Astrocyte (in vitro differentiated cells and primary cell): ENCODE measurements at regions not wholly inside any gene's neighbourhood (a gene's known extent, or its start where the extent isn't known, plus 50 kb on each side); places are given as distances from the start of the nearest gene placed in this dataset.

Source experiments
- DNase-seq: peaks from one replicate; pipeline ENCODE4 v3.0.0-alpha.2; 2010; ENCODE audit warnings: low read depth
- FAIRE-seq: peaks from 2 replicates; lab custom pipeline; 2011; peaks lifted over from hg19 to GRCh38; lab: Jason Lieb, UNC
- H2AFZ ChIP-seq: 2 replicates; pipeline ENCODE4 v1.6.0; 2012; ENCODE audit warnings: low read depth, low read length, inconsistent platforms
- H3K27ac ChIP-seq: 2 replicates; pipeline ENCODE4 v1.5.1; 2011; ENCODE audit warnings: low read depth, low read length, inconsistent platforms
- H3K27me3 ChIP-seq: 2 replicates; pipeline ENCODE4 v1.6.0; 2011; ENCODE audit warnings: low read length, inconsistent platforms; ENCODE audit not compliant: insufficient read depth
- H3K36me3 ChIP-seq: 2 replicates; pipeline ENCODE4 v1.5.1; 2011; ENCODE audit warnings: low read length, inconsistent platforms; ENCODE audit not compliant: insufficient read depth
- H3K4me1 ChIP-seq: 2 replicates; pipeline ENCODE4 v1.5.1; 2011; ENCODE audit warnings: low read length, inconsistent platforms; ENCODE audit not compliant: insufficient read depth
- H3K4me2 ChIP-seq: 2 replicates; pipeline ENCODE4 v1.6.0; 2012; ENCODE audit warnings: low read length, inconsistent platforms
- H3K4me3 ChIP-seq: 2 replicates; pipeline ENCODE4 v1.5.1; 2011; ENCODE audit warnings: low read depth, mild to moderate bottlenecking, low read length, inconsistent platforms; ENCODE audit not compliant: insufficient read depth
- H3K79me2 ChIP-seq: 2 replicates; pipeline ENCODE4 v1.6.0; 2012; ENCODE audit warnings: mild to moderate bottlenecking, low read length, inconsistent platforms; ENCODE audit not compliant: insufficient read depth
- H3K9ac ChIP-seq: 2 replicates; pipeline ENCODE4 v1.6.0; 2012; ENCODE audit warnings: mild to moderate bottlenecking, low read length, inconsistent platforms
- H3K9me3 ChIP-seq: 2 replicates; pipeline ENCODE4 v1.5.1; 2012; ENCODE audit warnings: low read depth, mild to moderate bottlenecking, low read length, inconsistent platforms; ENCODE audit not compliant: insufficient read depth
- H4K20me1 ChIP-seq: 2 replicates; pipeline ENCODE4 v1.6.0; 2012; ENCODE audit warnings: low read length, inconsistent platforms; ENCODE audit not compliant: insufficient read depth
- H3K27ac Mint-ChIP-seq: one replicate; pipeline ENCODE4 v1.8.0; 2021; ENCODE audit warnings: mild to moderate bottlenecking, mixed read lengths; ENCODE audit not compliant: unreplicated experiment
- H3K27me3 Mint-ChIP-seq: one replicate; pipeline ENCODE4 v1.8.0; 2021; ENCODE audit warnings: low read depth, mixed read lengths; ENCODE audit not compliant: unreplicated experiment
- H3K36me3 Mint-ChIP-seq: one replicate; pipeline ENCODE4 v1.8.0; 2021; ENCODE audit warnings: low read depth, mixed read lengths; ENCODE audit not compliant: unreplicated experiment
- H3K4me1 Mint-ChIP-seq: one replicate; pipeline ENCODE4 v1.8.0; 2021; ENCODE audit warnings: low read depth, mixed read lengths; ENCODE audit not compliant: unreplicated experiment
- H3K4me3 Mint-ChIP-seq: one replicate; pipeline ENCODE4 v1.8.0; 2021; ENCODE audit warnings: mild to moderate bottlenecking, moderate library complexity, mixed read lengths; ENCODE audit not compliant: unreplicated experiment
- H3K9me3 Mint-ChIP-seq: one replicate; pipeline ENCODE4 v1.8.0; 2021; ENCODE audit warnings: mild to moderate bottlenecking, mixed read lengths; ENCODE audit not compliant: unreplicated experiment
- CTCF ChIP-seq: IDR thresholded peaks from 2 replicates; pipeline ENCODE4 v1.5.1; 2011; ENCODE audit warnings: low read depth, mild to moderate bottlenecking, inconsistent platforms, low read length, moderate library complexity; ENCODE audit not compliant: insufficient read depth
- EZH2 ChIP-seq: IDR thresholded peaks from 2 replicates; pipeline ENCODE4 v1.6.1; 2012; ENCODE audit warnings: mild to moderate bottlenecking, low read length, inconsistent platforms; ENCODE audit not compliant: insufficient read depth

GRCh38 chr20:50308166-50308512 lies 117.5 kb downstream of the CEBPB start:
- Histone ChIP-seq H3K79me2 (no peaks in the 10 kb centered on the region), H3K27me3 (no peaks in the 10 kb centered on the region), H4K20me1 (no peaks in the 10 kb centered on the region), H3K9me3 (no peaks in the 10 kb centered on the region), H3K4me1 (peaks cover 53% of the 10 kb centered on the region), H3K27ac (peak overlapping the region; percentile 91), H3K36me3 (no peaks in the 10 kb centered on the region), H2AFZ (peak overlapping the region; percentile 37), H3K4me2 (peak overlapping the region; percentile 66), H3K9ac (peak overlapping the region; percentile 75), H3K4me3 (no peak overlapping the region)
- peak overlapping the region; percentile 68 for H3K27ac Mint-ChIP-seq
- FAIRE-seq (no peak), DNase-seq (no peak)
- no peak overlapping the region for H3K4me3 Mint-ChIP-seq
- H3K36me3 Mint-ChIP-seq, result no peaks in the 10 kb centered on the region
- H3K4me1 Mint-ChIP-seq, result peaks cover 27% of the 10 kb centered on the region
- H3K9me3 Mint-ChIP-seq, result peaks cover 1% of the 10 kb centered on the region
- H3K27me3 Mint-ChIP-seq, result peaks cover 13% of the 10 kb centered on the region
- TF ChIP-seq EZH2, result no peak
- no peak for TF ChIP-seq CTCF

- Histone ChIP-seq H3K4me1 (peaks cover 52% of the 10 kb centered on the region), H3K4me2 (peak overlapping the region; percentile 82), H3K36me3 (no peaks in the 10 kb centered on the region), H3K79me2 (no peaks in the 10 kb centered on the region), H3K9me3 (no peaks in the 10 kb centered on the region), H3K27me3 (no peaks in the 10 kb centered on the region), H2AFZ (peak overlapping the region; percentile 73), H3K9ac (peak overlapping the region; percentile 90), H3K4me3 (peak overlapping the region; percentile 13), H4K20me1 (no peaks in the 10 kb centered on the region), H3K27ac (peak overlapping the region; percentile 98)
- Mint-ChIP-seq H3K4me1 (peaks cover 23% of the 10 kb centered on the region), H3K27ac (peak overlapping the region; percentile 68), H3K9me3 (no peaks in the 10 kb centered on the region), H3K4me3 (no peak overlapping the region), H3K27me3 (peaks cover 19% of the 10 kb centered on the region), H3K36me3 (no peaks in the 10 kb centered on the region)
- FAIRE-seq, result no peak
- TF ChIP-seq CTCF (no peak), EZH2 (no peak)
- DNase-seq, result peak; percentile 98
Measured at GRCh38 chr20:50308513-50309279, 118.1 kb downstream of the CEBPB start.

- Mint-ChIP-seq H3K4me1 (peaks cover 17% of the 10 kb centered on the region), H3K36me3 (no peaks in the 10 kb centered on the region)
- peak overlapping the region; percentile 90 for H3K9ac ChIP-seq
Measured at GRCh38 chr20:50309280-50309763, 118.7 kb downstream of the CEBPB start.

More at GRCh38 chr20:50309280-50309763, 118.7 kb downstream of the CEBPB start:
- peaks cover 46% of the 10 kb centered on the region for H3K4me1 ChIP-seq
- peak overlapping the region; percentile 13 for H3K4me3 ChIP-seq
- no peak for TF ChIP-seq CTCF
- no peak for TF ChIP-seq EZH2
- DNase-seq (peak; percentile 60), FAIRE-seq (no peak)
- H3K27me3 ChIP-seq, result no peaks in the 10 kb centered on the region
- peak overlapping the region; percentile 82 for H3K4me2 ChIP-seq
- no peaks in the 10 kb centered on the region for H4K20me1 ChIP-seq
- no peaks in the 10 kb centered on the region for H3K36me3 ChIP-seq
- peak overlapping the region; percentile 48 for H3K27ac Mint-ChIP-seq
- no peaks in the 10 kb centered on the region for H3K9me3 Mint-ChIP-seq
- H3K4me3 Mint-ChIP-seq, result no peak overlapping the region
- no peaks in the 10 kb centered on the region for H3K79me2 ChIP-seq
- no peaks in the 10 kb centered on the region for H3K9me3 ChIP-seq
- peak overlapping the region; percentile 98 for H3K27ac ChIP-seq
- peaks cover 22% of the 10 kb centered on the region for H3K27me3 Mint-ChIP-seq
- peak overlapping the region; percentile 73 for H2AFZ ChIP-seq
